ENCODE measurements at regions not wholly inside any gene's neighbourhood (a gene's known extent, or its start where the extent isn't known, plus 50 kb on each side); places are given as distances from the start of the nearest gene placed in this dataset.
"Not testable (repeated sequence)": the region's sequence is repeated elsewhere in the genome, so short reads cannot be mapped to it uniquely, and the experiment has no call there.

DNA sequence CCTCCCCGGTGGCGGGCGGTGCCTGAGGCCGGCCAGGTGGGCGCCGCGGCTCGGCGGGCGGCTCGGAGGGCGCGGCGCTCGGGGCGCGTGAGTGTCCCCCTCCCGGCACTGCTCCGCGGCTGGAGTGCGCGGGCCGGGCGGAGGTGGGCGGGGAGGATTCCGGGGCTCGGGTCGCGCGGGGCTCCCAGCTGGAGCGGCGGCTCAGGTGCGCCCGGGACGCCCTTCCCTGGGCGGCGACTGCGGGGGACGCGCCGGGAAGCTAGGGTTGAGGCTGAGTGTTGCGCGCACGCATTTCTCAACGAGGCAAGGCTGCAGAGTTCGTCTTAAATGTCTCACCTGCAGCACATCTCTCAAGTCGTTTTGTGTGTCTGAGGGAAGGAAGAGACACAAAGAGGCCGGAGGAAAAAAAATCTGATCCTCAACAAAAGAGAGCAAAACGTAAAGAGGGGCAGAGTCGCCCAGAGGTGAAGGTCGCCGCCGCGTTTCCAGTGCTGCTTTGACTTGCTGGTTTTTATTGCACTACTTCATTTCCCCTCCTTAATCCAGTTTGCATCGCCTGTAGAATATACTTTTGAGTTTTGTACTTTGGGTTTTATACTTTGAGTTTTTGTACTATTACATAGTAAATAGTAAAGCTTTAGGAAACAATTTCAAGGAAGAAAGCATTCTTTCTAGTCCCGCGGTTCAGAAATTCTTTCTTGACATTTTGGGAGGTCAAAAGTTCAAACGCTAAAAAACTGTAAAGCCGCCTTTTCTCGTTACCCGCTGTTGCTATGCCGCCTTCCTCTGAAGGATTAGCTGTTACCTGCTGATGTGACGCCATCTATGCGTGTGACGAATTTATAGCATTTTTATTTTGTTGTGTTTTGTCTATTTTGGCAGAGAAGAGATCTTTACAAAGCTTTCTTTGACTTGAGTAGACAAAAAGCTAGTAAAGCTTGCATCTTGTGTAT is 106.5 kb upstream of the STOX2 start:
- H3K27ac Mint-ChIP-seq: no peak overlapping the region
- peaks cover 78% of the 10 kb centered on the region for H3K27me3 Mint-ChIP-seq
- H3K9me3 Mint-ChIP-seq: peaks cover 6% of the 10 kb centered on the region
- H3K4me1 Mint-ChIP-seq (ENCODE audit: low read depth): peaks cover 14% of the 10 kb centered on the region
- H3K36me3 Mint-ChIP-seq (ENCODE audit: low read depth): no peaks in the 10 kb centered on the region
- DNase-seq: peak; percentile 30
- peak overlapping the region; percentile 42 for H3K4me3 Mint-ChIP-seq

DNA sequence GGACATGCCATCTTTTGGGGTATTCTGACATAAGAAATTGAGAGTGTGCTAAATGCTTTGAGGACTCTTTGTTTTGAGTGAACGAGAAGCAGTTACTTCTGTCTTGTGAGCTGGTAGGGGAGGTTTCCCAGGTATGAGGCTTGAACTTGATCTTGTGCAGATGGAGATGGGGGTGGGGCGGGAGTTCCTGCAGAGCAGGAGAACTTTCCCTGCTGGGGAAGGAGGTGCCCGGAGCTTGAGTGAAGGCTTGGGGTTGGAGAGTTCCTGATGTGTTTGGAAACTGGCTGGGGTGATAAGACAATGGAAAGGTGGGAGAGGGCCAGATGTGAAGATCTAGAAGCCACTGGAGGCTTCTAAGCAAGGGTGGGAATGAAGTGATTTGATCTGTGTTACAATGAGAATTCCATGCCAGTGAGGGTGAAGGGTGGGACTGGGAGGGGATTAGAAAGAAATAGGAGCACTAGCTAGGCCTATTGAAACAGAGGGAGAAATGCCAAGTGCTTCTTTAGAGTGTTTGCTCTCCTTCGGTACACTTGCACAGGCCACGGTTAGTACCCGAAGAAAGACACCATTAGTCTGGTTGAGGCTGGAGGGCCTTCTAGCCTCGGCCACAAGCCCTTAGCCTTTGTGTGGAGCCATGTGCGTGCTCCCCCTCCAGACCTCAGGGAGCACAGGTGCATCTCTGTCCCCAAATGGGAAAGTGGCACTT is 103.5 kb upstream of the STOX2 start:
- no peak for DNase-seq
- Mint-ChIP-seq H3K27ac (no peak overlapping the region), H3K27me3 (peaks cover 49% of the 10 kb centered on the region), H3K36me3 (ENCODE audit: low read depth) (no peaks in the 10 kb centered on the region), H3K9me3 (no peaks in the 10 kb centered on the region), H3K4me1 (ENCODE audit: low read depth) (peaks cover 13% of the 10 kb centered on the region), H3K4me3 (no peak overlapping the region)

DNA sequence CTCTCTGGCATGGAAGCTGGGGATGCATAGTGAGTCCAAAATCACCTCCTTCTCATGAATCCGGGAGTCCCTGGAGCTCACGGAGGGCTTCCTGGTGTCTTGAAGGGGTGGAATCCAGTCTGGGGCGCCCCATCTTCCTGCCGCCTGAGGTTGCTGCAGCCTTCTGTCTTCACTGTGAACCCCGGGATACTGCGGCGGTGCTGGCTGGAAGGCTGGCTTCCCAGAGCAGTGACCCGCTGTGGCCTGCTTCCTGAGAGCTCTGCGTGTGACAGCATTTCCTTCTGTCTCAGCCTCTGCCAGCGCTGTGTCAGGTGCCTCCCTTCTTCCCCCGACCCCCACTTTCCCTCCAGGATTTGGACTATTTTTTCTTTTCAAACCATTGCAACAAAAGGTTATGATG is 98.8 kb upstream of the STOX2 start:
- Mint-ChIP-seq H3K4me3 (no peak overlapping the region), H3K36me3 (ENCODE audit: low read depth) (no peaks in the 10 kb centered on the region), H3K4me1 (ENCODE audit: low read depth) (no peaks in the 10 kb centered on the region), H3K27ac (no peak overlapping the region), H3K27me3 (peaks cover 16% of the 10 kb centered on the region), H3K9me3 (no peaks in the 10 kb centered on the region)
- DNase-seq: no peak

DNA sequence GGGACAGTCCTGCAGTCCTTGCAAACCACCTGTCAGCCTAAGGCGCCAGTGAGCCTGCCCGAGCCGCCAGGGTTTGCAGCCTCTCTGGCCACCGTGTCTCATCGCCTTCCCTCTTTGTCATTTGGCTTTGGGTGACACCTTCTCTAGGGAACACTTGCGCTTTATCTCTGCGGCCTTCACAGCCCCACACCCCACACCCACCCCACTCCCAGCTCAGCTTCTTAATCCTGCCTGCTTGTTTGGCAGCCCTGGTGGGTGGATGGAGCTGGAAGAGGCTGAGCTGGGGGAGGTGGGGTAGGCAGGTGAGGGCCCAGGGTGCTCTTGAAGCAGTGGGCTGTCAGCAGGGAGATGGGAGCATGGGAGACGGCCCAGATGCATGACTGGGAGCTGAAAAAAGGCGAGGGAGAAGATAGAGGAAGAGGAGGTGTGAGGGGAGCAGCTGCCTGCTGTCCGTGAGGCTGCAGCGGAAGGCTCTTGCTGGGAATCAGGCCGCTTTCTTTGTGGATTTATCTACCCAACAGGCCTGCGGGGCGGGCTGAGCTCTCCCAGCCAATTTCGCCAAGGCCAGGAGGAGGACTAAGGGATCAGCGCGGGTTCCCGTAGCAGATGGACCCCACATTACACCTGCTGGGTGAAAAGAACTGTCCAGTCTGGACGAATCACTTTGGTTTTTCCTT is 97.5 kb upstream of the STOX2 start:
- H3K4me1 Mint-ChIP-seq (ENCODE audit: low read depth): no peaks in the 10 kb centered on the region
- no peak for DNase-seq
- H3K4me3 Mint-ChIP-seq: no peak overlapping the region
- peaks cover 9% of the 10 kb centered on the region for H3K27me3 Mint-ChIP-seq
- no peak overlapping the region for H3K27ac Mint-ChIP-seq
- H3K36me3 Mint-ChIP-seq (ENCODE audit: low read depth): no peaks in the 10 kb centered on the region
- H3K9me3 Mint-ChIP-seq: no peaks in the 10 kb centered on the region

DNA sequence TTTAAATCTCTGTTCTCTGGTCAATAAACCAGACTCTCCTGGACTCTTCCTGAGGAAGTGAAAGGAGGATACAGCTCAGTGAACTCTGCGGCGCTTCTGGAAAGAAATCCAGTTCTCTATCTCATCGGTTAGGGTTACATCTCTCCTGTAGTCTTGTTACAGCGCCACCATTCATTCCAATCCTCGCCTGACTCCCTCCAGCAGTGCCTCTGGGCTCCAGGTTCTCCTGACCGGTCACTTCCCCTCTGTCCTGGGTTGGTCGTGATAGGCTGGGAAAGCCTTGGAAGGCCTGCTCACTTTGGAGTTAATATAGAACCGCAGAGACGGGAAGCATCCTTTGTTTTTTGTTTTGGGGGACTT is 97.0 kb upstream of the STOX2 start:
- no peak for DNase-seq
- H3K27ac Mint-ChIP-seq: no peak overlapping the region
- H3K4me1 Mint-ChIP-seq (ENCODE audit: low read depth): no peaks in the 10 kb centered on the region
- no peaks in the 10 kb centered on the region for H3K9me3 Mint-ChIP-seq
- no peak overlapping the region for H3K4me3 Mint-ChIP-seq
- H3K36me3 Mint-ChIP-seq (ENCODE audit: low read depth): no peaks in the 10 kb centered on the region
- H3K27me3 Mint-ChIP-seq: peaks cover 3% of the 10 kb centered on the region

DNA sequence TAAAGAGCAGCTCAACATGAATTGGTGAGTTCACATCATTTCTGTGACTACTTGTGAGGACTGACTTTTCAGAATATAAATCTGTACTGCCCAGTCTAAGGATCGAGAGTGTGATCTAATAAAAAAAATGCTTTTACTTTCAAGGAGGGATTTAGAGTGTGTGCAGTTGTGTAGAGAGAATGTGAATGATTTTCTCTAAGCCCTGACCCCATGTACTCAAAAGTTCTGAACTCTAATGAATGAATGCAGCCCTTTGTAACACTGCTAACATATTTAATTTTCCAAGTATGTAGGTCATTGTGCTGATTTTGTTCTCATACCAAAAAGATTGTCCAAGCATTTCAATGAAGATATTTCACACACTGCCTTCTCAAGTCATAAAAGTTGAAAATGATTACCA is 92.5 kb upstream of the STOX2 start:
- H3K4me3 Mint-ChIP-seq: no peak overlapping the region
- H3K27me3 Mint-ChIP-seq: peaks cover 8% of the 10 kb centered on the region
- peaks cover 5% of the 10 kb centered on the region for H3K9me3 Mint-ChIP-seq
- no peaks in the 10 kb centered on the region for H3K36me3 Mint-ChIP-seq (ENCODE audit: low read depth)
- DNase-seq: no peak
- no peaks in the 10 kb centered on the region for H3K4me1 Mint-ChIP-seq (ENCODE audit: low read depth)
- H3K27ac Mint-ChIP-seq: no peak overlapping the region

DNA sequence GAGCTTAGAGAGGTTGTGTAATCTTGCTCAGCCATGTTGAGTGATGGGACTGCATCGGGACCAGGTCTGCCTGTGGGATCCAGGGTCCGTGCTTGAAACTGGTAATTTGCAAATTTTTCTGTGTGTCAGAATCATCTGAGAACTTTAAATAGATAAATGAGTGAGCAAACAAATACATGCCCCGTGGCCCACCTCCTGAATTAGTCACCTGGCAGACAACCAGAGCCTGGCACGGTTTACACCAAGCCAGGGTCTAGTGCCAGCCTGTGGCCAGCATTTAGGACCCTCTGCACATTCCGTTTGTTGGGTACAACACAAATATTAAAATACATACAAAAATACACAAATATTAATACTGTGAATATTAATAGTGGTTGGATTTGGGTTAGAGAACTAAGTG is 90.6 kb upstream of the STOX2 start:
- DNase-seq: no peak
- Mint-ChIP-seq H3K36me3 (ENCODE audit: low read depth) (no peaks in the 10 kb centered on the region), H3K4me3 (no peak overlapping the region), H3K27ac (no peak overlapping the region), H3K27me3 (peaks cover 8% of the 10 kb centered on the region), H3K9me3 (peaks cover 5% of the 10 kb centered on the region), H3K4me1 (ENCODE audit: low read depth) (no peaks in the 10 kb centered on the region)

DNA sequence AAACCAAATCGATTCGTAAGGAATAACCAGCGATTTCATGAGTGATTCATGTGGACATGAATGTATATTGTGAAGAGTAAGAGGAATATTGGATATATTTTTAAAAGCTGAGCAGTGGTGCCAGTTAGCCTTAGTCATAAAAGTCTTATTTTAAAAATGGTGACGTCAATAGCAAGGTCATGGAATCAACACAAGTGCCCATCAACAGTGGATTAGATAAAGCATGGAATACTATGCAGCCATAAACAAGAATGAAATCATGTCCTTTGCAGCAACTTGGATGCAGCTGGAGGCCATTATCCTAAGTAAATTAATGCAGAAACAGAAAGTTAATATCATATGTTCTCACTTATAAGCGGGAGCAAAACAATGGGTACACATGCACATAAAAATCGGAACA is 89.0 kb upstream of the STOX2 start:
- Mint-ChIP-seq H3K27ac (no peak overlapping the region), H3K27me3 (peaks cover 5% of the 10 kb centered on the region), H3K4me3 (no peak overlapping the region), H3K4me1 (ENCODE audit: low read depth) (no peaks in the 10 kb centered on the region), H3K9me3 (peaks cover 5% of the 10 kb centered on the region), H3K36me3 (ENCODE audit: low read depth) (no peaks in the 10 kb centered on the region)
- DNase-seq: no peak

DNA sequence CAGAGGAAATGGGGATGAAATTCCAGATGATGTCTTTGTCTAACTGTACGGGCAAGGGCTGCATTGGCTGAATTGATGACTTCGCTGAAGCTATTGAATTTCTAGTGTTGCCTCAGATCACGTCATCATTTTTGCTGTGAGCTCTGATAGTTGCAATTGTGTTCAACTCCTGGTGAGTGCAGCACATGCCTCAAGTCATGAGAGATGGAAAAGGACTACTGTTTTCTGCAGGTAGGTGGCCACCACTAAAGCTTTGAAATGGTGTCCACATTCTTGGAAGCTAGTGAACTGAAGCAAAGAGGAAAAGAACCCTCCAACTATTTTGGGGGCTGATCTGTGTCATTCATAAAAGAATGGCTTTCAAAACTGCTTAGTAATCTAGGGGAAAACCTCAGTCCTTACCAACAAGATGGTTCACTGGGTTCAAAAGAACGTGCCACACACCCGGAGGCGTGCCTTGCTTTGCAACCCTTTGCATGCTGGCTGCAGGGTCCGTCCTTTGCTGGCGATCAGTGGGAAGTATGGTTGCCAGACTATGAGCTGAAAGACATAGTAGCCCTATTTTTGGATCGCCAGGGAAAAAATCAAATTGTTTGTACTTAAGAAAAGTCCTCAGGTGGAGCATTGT is 88.1 kb upstream of the STOX2 start:
- H3K27me3 Mint-ChIP-seq: peaks cover 5% of the 10 kb centered on the region
- no peak overlapping the region for H3K27ac Mint-ChIP-seq
- DNase-seq: no peak

DNA sequence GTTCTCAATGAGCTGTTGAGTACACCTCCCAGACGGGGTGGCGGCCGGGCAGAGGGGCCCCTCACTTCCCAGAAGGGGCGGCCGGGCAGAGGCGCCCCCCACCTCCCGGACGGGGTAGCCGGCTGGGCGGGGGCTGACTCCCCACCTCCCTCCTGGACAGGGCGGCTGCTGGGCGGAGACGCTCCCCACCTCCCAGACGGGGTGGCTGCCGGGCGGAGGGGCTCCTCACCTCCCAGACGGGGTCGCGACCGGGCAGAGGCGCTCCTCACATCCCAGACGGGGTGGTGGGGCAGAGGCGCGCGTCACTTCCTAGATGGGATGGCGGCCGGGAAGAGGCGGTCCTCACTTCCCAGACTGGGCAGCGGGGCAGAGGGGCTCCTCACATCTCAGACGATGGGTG is 86.5 kb upstream of the STOX2 start:
- H3K36me3 Mint-ChIP-seq (ENCODE audit: low read depth): not testable (repeated sequence)

More for the DNA sequence above, 88.1 kb upstream of the STOX2 start:
- Mint-ChIP-seq H3K4me1 (ENCODE audit: low read depth) (no peaks in the 10 kb centered on the region), H3K36me3 (ENCODE audit: low read depth) (no peaks in the 10 kb centered on the region), H3K9me3 (peaks cover 5% of the 10 kb centered on the region), H3K4me3 (no peak overlapping the region)

DNA sequence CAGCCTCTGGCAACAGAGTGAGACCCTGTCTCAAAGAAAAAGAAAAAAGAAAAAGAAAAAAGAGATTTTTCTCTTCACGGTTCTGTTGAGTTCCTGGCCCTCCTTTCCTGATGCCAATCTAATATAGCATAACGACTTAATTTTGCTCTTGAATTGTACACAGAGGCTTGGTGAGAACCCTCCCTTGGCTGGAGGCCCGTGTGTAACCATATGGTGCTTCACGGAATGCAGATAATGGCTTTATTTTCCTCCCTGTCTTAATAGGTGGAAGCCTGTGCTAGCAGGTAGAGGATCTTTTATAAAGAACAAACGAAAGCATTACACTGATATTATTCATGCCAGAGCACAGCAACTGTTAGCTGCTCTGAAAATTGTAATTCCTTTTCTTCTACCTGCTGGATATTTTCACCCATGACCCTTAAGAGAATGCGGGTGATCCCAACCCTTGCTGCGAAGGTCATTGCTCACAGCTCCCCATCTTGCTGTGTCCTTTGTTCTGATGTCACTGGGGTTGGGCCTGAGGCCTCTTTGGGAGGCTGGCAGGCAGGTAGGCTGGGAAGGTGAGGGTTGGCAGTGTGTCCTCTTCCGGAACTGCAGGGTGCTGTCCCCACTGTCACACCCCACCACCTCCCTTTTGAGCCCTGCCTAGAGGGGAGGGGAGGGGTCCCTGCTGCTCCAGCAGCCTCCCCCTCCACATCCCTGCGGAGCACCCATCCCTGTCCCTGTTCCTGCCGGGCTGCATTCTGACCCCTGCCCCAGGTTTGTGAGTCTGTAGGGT is 83.8 kb upstream of the STOX2 start:
- no peak overlapping the region for H3K27ac Mint-ChIP-seq
- no peak for DNase-seq

More for the DNA sequence above, 86.5 kb upstream of the STOX2 start:
- not testable (repeated sequence) for H3K9me3 Mint-ChIP-seq; H3K27ac Mint-ChIP-seq; DNase-seq; H3K4me1 Mint-ChIP-seq (ENCODE audit: low read depth); H3K4me3 Mint-ChIP-seq; H3K27me3 Mint-ChIP-seq

DNA sequence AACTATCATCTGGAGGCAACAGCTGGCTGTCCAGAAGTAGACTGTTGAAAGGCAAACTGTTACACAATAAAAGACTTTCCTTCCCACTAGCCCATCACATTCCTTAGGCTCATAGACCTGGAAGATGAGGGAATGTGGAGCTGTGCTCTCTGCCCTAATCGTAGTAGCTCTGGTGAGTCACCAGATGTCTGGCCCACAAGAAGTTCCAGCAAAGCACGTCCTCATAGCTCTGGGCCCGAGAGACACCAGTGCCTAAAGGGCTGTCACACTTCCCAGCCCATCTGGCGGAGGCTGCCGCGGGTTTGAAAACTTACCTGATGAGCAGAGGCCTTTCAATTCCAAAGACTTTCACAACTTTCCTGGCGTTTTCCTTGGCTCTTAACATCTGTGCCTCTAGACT is 81.7 kb upstream of the STOX2 start:
- Mint-ChIP-seq H3K9me3 (no peaks in the 10 kb centered on the region), H3K4me3 (no peak overlapping the region), H3K27me3 (no peaks in the 10 kb centered on the region), H3K36me3 (ENCODE audit: low read depth) (no peaks in the 10 kb centered on the region), H3K4me1 (ENCODE audit: low read depth) (peaks cover 8% of the 10 kb centered on the region), H3K27ac (no peak overlapping the region)
- no peak for DNase-seq

More for the DNA sequence above, 83.8 kb upstream of the STOX2 start:
- H3K36me3 Mint-ChIP-seq (ENCODE audit: low read depth): no peaks in the 10 kb centered on the region
- peaks cover under 1% of the 10 kb centered on the region for H3K9me3 Mint-ChIP-seq
- no peaks in the 10 kb centered on the region for H3K4me1 Mint-ChIP-seq (ENCODE audit: low read depth)
- H3K27me3 Mint-ChIP-seq: no peaks in the 10 kb centered on the region
- H3K4me3 Mint-ChIP-seq: no peak overlapping the region

DNA sequence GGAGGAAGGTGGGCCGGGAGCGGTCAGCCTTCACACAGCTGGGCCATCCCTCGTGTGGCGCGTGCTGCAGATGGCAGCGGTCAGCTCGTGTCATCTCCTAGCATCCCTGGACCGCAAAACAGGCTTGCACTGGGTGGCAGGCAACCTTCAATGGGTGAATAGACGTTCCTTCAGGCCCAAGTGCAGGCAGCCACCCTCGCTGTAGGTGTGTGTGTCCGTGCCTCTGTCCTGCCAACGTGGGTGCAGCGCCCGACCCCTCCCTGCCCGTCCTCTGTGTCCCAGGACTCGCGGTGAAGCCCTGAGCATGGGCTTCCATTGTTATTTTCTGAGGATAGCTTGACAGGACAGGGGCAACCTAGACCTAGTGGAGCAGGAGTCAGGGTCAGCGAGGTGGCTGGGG is 79.8 kb upstream of the STOX2 start:
- Mint-ChIP-seq H3K4me3 (no peak overlapping the region), H3K27ac (no peak overlapping the region), H3K9me3 (no peaks in the 10 kb centered on the region), H3K36me3 (ENCODE audit: low read depth) (no peaks in the 10 kb centered on the region), H3K27me3 (no peaks in the 10 kb centered on the region), H3K4me1 (ENCODE audit: low read depth) (peaks cover 15% of the 10 kb centered on the region)
- no peak for DNase-seq

DNA sequence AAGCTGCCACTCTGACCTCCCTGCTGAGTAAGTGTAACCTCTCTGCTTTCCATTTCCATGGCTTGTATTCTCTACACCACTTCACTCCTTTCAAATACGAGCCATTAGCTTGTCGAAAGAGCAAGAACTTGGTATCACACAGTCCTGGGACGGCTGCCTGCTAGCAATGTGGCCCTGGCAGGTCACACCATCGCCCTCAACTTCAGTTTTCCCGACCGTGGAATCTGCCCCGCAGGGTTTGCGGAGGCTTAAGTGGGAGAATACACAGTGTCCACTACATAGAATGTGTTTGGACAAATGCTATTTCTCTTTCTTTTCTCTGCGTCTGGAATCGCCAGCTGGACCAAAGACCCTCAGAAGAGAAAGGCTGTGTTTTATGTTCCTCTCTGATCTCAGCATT is 78.6 kb upstream of the STOX2 start:
- H3K9me3 Mint-ChIP-seq: no peaks in the 10 kb centered on the region
- H3K4me3 Mint-ChIP-seq: no peak overlapping the region
- no peaks in the 10 kb centered on the region for H3K36me3 Mint-ChIP-seq (ENCODE audit: low read depth)
- H3K4me1 Mint-ChIP-seq (ENCODE audit: low read depth): peaks cover 17% of the 10 kb centered on the region
- H3K27me3 Mint-ChIP-seq: no peaks in the 10 kb centered on the region
- H3K27ac Mint-ChIP-seq: no peak overlapping the region
- DNase-seq: no peak
